T-helper 1 cell treated with Interleukin-12 subunit alpha and Interleukin-12 subunit beta and Interleukin-4 antibody, amounts not matched to agents 30 μg/mL and 1 μg/mL, for 36 hours (primary cell): ENCODE measurements at regions not wholly inside any gene's neighbourhood (a gene's known extent, or its start where the extent isn't known, plus 50 kb on each side); places are given as distances from the start of the nearest gene placed in this dataset.
"Not testable (repeated sequence)": the region's sequence is repeated elsewhere in the genome, so short reads cannot be mapped to it uniquely, and the experiment has no call there.

ENCODE experiments used
- H3K27ac Mint-ChIP-seq: one replicate; pipeline ENCODE4 v1.8.0; 2021; ENCODE audit warnings: mild to moderate bottlenecking, mixed read lengths
- H3K27me3 Mint-ChIP-seq: one replicate; pipeline ENCODE4 v1.8.0; 2021; ENCODE audit warnings: low read depth, mixed read lengths
- H3K36me3 Mint-ChIP-seq: one replicate; pipeline ENCODE4 v1.8.0; 2021; ENCODE audit warnings: low read depth, mixed read lengths
- H3K4me1 Mint-ChIP-seq: one replicate; pipeline ENCODE4 v1.8.0; 2021; ENCODE audit warnings: low read depth, mixed read lengths
- H3K4me3 Mint-ChIP-seq: one replicate; pipeline ENCODE4 v1.8.0; 2021; ENCODE audit warnings: mild to moderate bottlenecking, moderate library complexity, mixed read lengths
- H3K9me3 Mint-ChIP-seq: one replicate; pipeline ENCODE4 v1.8.0; 2021; ENCODE audit warnings: mixed read lengths

- H3K27ac Mint-ChIP-seq: no peak overlapping the region
- no peak overlapping the region for H3K4me3 Mint-ChIP-seq
- H3K27me3 Mint-ChIP-seq: no peaks in the 10 kb centered on the region
- H3K36me3 Mint-ChIP-seq: no peaks in the 10 kb centered on the region
- no peaks in the 10 kb centered on the region for H3K4me1 Mint-ChIP-seq
- H3K9me3 Mint-ChIP-seq: peaks cover 26% of the 10 kb centered on the region
Observed at GRCh38 chr5:4576908-4577307, 563.2 kb upstream of the ADAMTS16 start.

- Mint-ChIP-seq H3K27ac (no peak overlapping the region), H3K4me1 (no peaks in the 10 kb centered on the region), H3K27me3 (no peaks in the 10 kb centered on the region)
Observed at GRCh38 chr5:4579679-4580078, 560.5 kb upstream of the ADAMTS16 start.

DNA sequence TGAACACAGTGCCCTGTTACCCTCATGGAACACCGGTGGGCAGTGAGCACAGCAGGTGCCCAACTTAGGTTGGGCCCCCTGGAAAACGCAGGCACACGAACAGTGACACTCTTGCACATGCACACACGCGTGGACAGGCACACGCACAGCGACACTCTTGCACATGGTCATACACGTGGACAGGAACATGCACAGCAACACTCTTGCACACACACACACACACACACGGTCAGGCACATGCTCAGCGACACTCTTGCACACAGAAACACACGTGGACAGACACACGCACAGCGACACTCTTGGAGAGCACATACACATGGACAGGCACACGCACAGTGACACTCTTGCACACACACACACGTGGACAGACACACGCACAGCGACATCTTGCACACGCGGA lies 559.4 kb upstream of the ADAMTS16 start:
- Mint-ChIP-seq H3K4me1 (no peaks in the 10 kb centered on the region), H3K27ac (no peak overlapping the region), H3K9me3 (peaks cover 43% of the 10 kb centered on the region), H3K27me3 (no peaks in the 10 kb centered on the region), H3K4me3 (no peak overlapping the region), H3K36me3 (no peaks in the 10 kb centered on the region)

More at GRCh38 chr5:4579679-4580078, 560.5 kb upstream of the ADAMTS16 start:
- no peaks in the 10 kb centered on the region for H3K36me3 Mint-ChIP-seq
- H3K9me3 Mint-ChIP-seq: peaks cover 40% of the 10 kb centered on the region
- no peak overlapping the region for H3K4me3 Mint-ChIP-seq

DNA sequence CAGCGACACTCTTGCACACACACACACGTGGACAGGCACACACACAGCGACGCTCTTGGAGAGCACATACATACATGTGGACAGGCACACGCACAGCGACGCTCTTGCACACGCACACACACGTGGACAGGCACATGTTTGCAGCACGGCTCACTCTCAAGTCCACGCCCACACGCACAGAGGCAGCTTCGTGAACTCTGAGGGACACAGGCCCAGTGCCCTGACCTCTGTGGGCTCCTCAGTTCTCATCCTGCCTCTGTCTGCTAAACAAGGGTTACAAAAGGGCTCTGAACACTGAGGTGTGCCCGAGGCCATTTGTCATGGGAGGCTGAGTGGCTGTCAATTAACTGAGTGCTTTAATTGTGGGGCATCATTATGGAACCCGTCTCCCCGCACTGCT lies 558.8 kb upstream of the ADAMTS16 start:
- H3K27ac Mint-ChIP-seq: no peak overlapping the region
- H3K4me3 Mint-ChIP-seq: no peak overlapping the region
- H3K36me3 Mint-ChIP-seq: no peaks in the 10 kb centered on the region
- H3K4me1 Mint-ChIP-seq: no peaks in the 10 kb centered on the region
- no peaks in the 10 kb centered on the region for H3K27me3 Mint-ChIP-seq
- H3K9me3 Mint-ChIP-seq: peaks cover 46% of the 10 kb centered on the region

DNA sequence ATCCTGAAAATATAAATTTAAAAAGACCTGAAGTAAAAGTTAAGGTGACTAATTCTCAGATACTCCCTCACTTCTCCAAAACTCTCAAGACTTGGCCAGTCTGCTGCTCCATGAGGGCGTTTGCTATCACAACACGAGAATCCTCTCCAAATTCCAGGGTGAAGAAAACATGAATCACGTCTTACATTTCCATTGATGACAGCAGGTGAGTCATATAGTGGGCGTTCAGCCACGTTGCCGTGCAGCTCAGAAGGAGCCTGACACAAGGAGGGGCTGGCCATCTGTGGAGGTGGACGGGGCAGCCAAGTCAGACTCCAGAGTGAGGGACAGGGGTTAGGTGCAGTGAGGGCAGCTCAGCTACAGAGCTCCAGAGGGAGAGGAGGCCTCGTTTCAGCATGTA lies 555.1 kb upstream of the ADAMTS16 start:
- no peaks in the 10 kb centered on the region for H3K36me3 Mint-ChIP-seq
- no peak overlapping the region for H3K27ac Mint-ChIP-seq
- no peaks in the 10 kb centered on the region for H3K4me1 Mint-ChIP-seq
- H3K9me3 Mint-ChIP-seq: peaks cover 47% of the 10 kb centered on the region
- no peaks in the 10 kb centered on the region for H3K27me3 Mint-ChIP-seq
- no peak overlapping the region for H3K4me3 Mint-ChIP-seq

DNA sequence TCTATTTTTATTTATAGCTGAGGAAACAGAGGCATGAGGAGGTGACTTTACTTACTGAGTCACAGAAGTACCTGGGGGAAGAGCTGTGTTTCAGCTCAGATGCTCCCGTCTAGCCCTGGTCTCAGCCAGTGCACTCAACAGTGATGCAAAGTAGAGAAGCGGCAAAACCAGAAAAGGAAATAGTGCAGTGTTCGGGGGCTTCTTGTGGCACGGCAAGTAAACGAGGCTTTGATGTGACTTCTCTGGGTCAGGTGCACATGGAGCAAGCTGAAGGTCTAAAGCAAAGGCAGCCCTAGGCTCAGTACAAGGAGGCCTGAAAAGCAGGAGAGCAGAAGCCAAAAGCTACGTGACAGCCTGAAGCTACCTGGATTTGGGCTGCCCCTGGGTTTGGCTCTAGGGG lies 526.7 kb upstream of the ADAMTS16 start:
- no peak overlapping the region for H3K27ac Mint-ChIP-seq
- H3K36me3 Mint-ChIP-seq: no peaks in the 10 kb centered on the region
- no peaks in the 10 kb centered on the region for H3K27me3 Mint-ChIP-seq

GRCh38 chr5:4614088-4614487 lies 526.0 kb upstream of the ADAMTS16 start:
- Mint-ChIP-seq H3K4me1 (no peaks in the 10 kb centered on the region), H3K9me3 (peaks cover 18% of the 10 kb centered on the region), H3K27me3 (no peaks in the 10 kb centered on the region), H3K36me3 (no peaks in the 10 kb centered on the region), H3K27ac (no peak overlapping the region), H3K4me3 (no peak overlapping the region)

More for the DNA sequence above, 526.7 kb upstream of the ADAMTS16 start:
- Mint-ChIP-seq H3K9me3 (peaks cover 22% of the 10 kb centered on the region), H3K4me1 (no peaks in the 10 kb centered on the region), H3K4me3 (no peak overlapping the region)

- not testable (repeated sequence) for H3K4me3 Mint-ChIP-seq, H3K27me3 Mint-ChIP-seq, H3K27ac Mint-ChIP-seq, H3K4me1 Mint-ChIP-seq, H3K36me3 Mint-ChIP-seq
- peaks cover 14% of the 10 kb centered on the region for H3K9me3 Mint-ChIP-seq
Observed at GRCh38 chr5:4615369-4615768, 524.8 kb upstream of the ADAMTS16 start.

DNA sequence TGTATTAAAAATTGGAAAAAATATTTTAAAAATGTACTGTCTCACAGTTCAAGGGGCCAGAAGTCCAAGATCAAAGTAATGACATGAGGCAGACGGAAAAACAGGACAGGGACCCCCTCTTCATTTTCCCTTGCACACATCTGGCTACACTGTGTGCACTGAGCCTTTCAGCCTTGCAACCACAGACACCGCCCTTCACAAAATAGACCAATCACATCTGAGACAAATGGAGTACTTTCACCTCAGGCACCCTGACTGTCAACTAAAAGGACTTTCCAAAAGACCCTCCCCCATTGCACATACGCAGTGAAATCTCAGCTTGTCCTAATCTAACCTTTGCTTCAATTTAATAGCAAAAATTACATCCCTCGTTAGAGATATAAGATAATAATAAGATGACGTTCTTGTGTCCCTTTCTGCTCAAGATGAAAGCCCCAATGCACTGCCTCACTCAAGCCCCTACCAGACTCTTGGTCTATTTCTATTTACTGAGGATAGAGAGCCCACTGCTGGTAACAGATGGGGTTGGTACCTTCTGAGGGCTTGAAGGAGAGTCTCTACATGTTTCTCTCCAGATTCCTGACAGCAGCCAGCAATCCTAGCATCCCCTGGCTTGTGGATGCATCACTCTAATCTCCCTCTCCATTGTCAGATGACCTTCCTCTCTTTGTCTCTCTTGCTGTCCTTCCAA lies 514.8 kb upstream of the ADAMTS16 start:
- Mint-ChIP-seq H3K27me3 (no peaks in the 10 kb centered on the region), H3K9me3 (peaks cover 12% of the 10 kb centered on the region), H3K4me1 (no peaks in the 10 kb centered on the region), H3K27ac (no peak overlapping the region), H3K36me3 (no peaks in the 10 kb centered on the region), H3K4me3 (no peak overlapping the region)

DNA sequence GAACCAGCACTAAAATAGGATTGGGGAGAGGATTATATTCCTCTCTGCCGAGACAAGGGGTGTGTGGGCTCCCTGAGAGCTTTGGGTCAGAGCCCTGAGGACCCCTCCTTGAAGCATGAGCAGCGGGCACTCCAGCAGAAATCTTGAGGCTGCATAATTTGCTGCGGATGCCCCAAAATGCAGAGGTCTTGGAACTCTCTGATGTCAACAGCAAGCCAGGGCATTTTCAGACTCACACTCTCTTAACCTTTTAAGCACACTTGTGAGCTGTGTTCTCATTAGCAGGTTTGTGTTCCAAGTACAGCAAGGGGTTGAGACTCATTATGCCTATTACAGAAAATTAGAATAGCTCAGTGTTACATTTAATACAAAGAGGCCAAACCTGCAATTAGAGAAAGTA lies 513.0 kb upstream of the ADAMTS16 start:
- peaks cover 17% of the 10 kb centered on the region for H3K9me3 Mint-ChIP-seq
- no peak overlapping the region for H3K27ac Mint-ChIP-seq
- no peak overlapping the region for H3K4me3 Mint-ChIP-seq
- no peaks in the 10 kb centered on the region for H3K27me3 Mint-ChIP-seq
- H3K4me1 Mint-ChIP-seq: no peaks in the 10 kb centered on the region
- H3K36me3 Mint-ChIP-seq: no peaks in the 10 kb centered on the region

- H3K27me3 Mint-ChIP-seq: no peaks in the 10 kb centered on the region
- H3K9me3 Mint-ChIP-seq: peaks cover 17% of the 10 kb centered on the region
- no peak overlapping the region for H3K4me3 Mint-ChIP-seq
- H3K36me3 Mint-ChIP-seq: no peaks in the 10 kb centered on the region
- no peak overlapping the region for H3K27ac Mint-ChIP-seq
- no peaks in the 10 kb centered on the region for H3K4me1 Mint-ChIP-seq
Observed at GRCh38 chr5:4627929-4628328, 512.2 kb upstream of the ADAMTS16 start.

GRCh38 chr5:4628645-4629385 lies 511.3 kb upstream of the ADAMTS16 start:
- Mint-ChIP-seq H3K27ac (no peak overlapping the region), H3K9me3 (peaks cover 17% of the 10 kb centered on the region), H3K36me3 (no peaks in the 10 kb centered on the region), H3K4me3 (no peak overlapping the region), H3K27me3 (no peaks in the 10 kb centered on the region), H3K4me1 (no peaks in the 10 kb centered on the region)

GRCh38 chr5:4630031-4630430 lies 510.1 kb upstream of the ADAMTS16 start:
- Mint-ChIP-seq H3K4me3 (no peak overlapping the region), H3K4me1 (no peaks in the 10 kb centered on the region), H3K27ac (no peak overlapping the region), H3K9me3 (peaks cover 17% of the 10 kb centered on the region), H3K36me3 (no peaks in the 10 kb centered on the region), H3K27me3 (no peaks in the 10 kb centered on the region)

GRCh38 chr5:4634342-4634741 lies 505.8 kb upstream of the ADAMTS16 start:
- Mint-ChIP-seq H3K9me3 (peaks cover 10% of the 10 kb centered on the region), H3K4me3 (no peak overlapping the region), H3K4me1 (no peaks in the 10 kb centered on the region), H3K27ac (no peak overlapping the region), H3K27me3 (no peaks in the 10 kb centered on the region), H3K36me3 (no peaks in the 10 kb centered on the region)

- no peaks in the 10 kb centered on the region for H3K4me1 Mint-ChIP-seq
- no peak overlapping the region for H3K27ac Mint-ChIP-seq
- H3K27me3 Mint-ChIP-seq: no peaks in the 10 kb centered on the region
- H3K36me3 Mint-ChIP-seq: no peaks in the 10 kb centered on the region
- H3K9me3 Mint-ChIP-seq: peaks cover 4% of the 10 kb centered on the region
- H3K4me3 Mint-ChIP-seq: no peak overlapping the region
Observed at GRCh38 chr5:4636378-4636777, 503.8 kb upstream of the ADAMTS16 start.
